GM20431 (cell line): ENCODE measurements at regions not wholly inside any gene's neighbourhood (a gene's known extent, or its start where the extent isn't known, plus 50 kb on each side); places are given as distances from the start of the nearest gene placed in this dataset.

Source experiments
- in situ Hi-C: fragments of 300-500 bp; cut with MseI, MboI; formaldehyde crosslinking; loops from one replicate; pipeline ENCODE4 v1.15.0; 2020; ENCODE audit warnings: low sequenced_read_pairs; ENCODE audit not compliant: unreplicated experiment

DNA sequence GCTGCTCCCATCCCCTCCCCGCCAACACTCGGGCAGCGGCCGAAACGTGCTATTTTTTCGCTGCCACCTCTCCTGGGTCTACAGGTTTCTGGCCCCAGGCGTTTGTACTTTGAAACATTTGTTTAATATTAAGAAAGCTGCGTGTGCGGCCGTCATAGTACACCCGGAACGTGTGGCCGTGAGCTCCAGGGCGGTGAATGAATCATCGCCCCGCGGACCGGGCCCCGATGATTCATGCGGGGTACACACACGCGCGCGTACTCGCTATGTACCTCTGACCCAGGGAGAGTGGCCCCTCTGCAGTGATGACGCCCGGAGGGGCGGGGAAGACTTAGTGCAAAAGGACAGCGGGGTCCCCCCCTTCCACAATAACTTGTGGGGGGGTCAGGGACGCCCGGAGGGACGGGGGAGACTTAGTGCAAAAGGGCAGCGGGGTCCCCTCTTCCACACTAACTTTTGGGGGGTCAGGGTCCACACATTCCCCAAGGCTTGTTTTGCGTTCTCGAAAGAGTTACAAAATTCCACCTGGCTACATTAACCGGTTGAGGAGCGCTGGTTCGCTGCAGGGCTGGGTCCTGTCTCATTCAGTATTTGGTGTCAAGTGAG, 56.5 kb upstream of the PCGF5 start:
- in situ Hi-C loops: no loop called here

- in situ Hi-C loops: no loop called here
These were observed 55.9 kb upstream of the PCGF5 start for GRCh38 chr10:91164520-91165065.

- in situ Hi-C loops: no loop called here
These were observed 53.1 kb upstream of the PCGF5 start for GRCh38 chr10:91167406-91167805.

DNA sequence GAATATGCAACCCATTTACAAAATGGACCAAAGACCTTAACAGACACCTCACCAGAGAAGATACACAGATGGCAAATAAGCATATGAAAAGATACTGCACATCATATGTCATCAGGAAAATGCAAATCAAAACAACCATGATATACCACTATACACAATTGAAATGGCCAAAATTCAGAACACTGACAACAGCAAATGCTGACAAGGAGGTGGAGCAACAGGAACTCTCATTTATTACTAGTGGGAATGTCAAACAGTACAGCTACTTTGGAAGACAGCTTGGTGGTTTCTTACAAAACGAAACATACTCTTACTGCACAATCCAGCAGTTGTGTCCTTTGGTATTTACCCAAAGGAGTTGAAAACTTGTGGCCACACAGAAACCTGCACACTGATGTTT, 50.0 kb upstream of the PCGF5 start:
- in situ Hi-C loops: no loop called here
